ENCODE measurements at regions not wholly inside any gene's neighbourhood (a gene's known extent, or its start where the extent isn't known, plus 50 kb on each side); places are given as distances from the start of the nearest gene placed in this dataset.
"Not testable (repeated sequence)": the region's sequence is repeated elsewhere in the genome, so short reads cannot be mapped to it uniquely, and the experiment has no call there.

DNA sequence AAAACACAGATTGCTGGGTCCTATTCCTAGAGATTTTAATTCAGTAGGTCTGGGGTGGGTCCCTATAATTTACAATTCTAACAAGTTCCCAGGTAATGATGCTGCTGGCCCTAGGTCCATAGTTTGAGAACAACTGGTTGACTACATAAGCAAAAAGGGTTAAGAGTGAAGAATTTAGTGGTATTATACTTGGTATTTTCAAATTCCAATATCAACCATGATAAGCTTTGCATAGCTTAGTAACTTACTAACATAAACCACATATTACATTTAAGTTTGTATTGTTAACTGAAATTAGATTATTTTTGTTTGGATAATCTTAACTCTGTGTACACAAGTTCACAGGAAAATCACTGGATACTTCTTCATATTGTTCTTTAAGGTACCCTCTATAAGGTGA is 862.9 kb upstream of the ACVR2A start:
- no peak for DNase-seq (ENCODE audit: low read depth in 2 of 2)

DNA sequence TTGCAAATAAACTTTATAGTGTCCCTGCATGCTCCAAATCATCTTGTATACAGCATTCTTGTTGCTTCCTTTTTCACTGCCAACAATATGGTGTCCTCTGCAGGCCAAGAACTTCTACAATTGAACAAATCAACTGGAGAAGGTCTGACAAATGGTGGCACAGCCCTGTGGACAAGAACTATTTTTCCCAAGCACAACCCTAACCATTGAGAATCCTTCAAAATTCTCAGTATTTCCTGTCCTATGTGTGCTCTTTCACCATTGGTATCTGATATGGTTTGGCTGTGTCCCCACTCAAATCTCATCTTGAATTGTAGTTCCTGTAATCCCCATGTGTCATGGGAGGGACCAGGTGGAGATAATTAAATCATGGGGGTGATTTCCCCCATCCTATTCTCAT is 865.1 kb upstream of the ACVR2A start:
- DNase-seq (ENCODE audit: low read depth in 2 of 2), result no peak

DNA sequence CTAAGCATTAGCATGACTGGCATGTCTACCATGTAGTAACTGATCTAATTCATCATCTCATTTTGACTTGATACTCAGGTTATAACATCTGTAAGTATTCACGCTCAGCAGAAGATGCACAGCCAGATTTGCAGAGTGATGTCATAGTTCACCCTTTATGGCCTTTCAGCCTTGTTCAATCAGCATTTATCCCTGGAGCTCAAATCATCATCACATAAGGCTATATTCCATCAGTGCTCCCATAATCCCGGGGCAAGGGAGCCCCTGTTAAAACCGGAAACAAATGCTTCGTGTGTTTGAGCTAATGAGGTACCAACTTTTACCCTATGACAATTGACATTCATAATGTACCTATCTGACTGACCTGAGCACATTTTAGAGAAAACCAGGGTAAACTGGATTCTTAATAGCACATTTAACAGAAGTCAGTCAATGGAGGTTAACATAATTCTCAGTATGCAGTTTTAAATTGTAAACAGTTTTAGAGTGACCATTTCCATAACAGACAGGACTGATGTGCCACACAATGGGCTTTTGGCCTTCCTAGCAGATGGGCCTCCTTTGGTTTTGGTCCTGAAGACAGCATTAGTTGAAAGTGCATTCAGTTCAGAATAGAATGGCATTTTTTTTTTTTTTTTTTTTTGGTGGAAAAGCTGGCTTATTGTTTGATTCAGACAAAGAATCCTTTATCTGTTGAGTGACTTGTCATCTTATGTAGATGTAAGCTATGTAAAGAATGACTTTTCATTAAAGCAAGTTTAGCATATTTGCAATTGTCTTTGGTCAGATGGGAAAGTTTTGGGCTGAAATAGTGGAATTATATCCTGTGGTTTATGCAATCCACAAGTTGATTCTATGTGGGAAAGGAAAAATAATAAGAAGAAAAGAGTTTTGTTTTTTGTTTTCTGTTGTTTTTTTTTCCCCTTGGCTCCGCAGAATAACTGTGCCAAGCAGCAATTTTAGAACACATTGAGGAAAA is 866.0 kb upstream of the ACVR2A start:
- DNase-seq (ENCODE audit: low read depth in 2 of 2), result no peak

DNA sequence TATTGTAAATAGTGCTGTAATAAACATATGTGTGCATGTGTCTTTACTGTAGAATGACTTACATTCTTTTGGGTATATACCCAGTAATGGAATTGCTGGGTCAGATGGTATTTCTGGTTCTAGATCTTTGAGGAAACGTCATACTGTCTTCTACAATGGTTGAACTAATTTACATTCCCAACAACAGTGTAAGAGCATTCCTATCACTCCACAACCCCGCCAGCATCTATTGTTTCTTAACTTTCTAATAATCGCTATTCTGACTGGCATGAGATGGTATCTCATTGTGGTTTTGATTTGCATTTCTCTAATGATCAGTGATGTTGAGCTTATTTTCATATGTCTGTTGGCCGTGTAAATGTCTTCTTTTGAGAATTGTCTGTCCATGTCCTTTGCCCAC is 873.8 kb upstream of the ACVR2A start:
- DNase-seq (ENCODE audit: low read depth in 2 of 2), result not testable (repeated sequence)

DNA sequence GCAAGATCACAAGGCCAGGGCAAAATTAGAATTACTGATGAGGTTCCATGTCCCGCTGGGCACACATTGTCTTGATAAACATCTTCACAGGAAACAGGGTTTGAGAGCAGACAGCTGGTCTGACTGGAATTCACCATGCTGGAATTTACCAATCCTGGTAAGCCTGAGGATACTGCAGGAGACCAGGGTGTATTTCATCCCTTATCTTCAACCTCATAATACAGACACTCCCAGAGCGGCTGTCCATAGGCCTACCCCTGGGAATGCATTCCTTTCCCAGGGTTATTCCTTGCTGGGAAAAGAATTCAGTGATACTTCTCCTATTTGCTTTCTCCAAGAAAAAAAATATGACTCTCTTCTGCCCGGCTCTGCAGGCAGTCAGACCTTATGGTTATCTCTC is 875.1 kb upstream of the ACVR2A start:
- not testable (repeated sequence) for DNase-seq (ENCODE audit: low read depth in 2 of 2)

DNA sequence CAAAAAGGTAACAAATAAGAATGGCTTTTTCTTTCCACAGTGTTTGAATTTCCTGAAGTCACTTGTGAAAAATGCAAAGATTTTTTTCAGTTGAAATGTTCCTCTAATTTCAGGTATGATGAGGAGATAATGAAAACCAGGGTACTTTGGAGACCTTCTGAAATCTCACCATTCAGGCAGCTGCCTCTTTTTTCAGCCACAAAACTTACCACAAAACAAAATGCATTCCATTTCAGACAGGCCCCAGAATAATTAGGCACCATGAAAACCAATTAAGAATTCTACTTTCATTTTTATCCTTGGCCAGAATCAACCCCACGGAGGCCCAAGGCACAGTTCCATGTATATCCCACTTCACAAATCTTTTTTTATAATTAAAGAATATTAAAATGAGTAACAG is 880.3 kb upstream of the ACVR2A start:
- DNase-seq (ENCODE audit: low read depth in 2 of 2), result no peak

DNA sequence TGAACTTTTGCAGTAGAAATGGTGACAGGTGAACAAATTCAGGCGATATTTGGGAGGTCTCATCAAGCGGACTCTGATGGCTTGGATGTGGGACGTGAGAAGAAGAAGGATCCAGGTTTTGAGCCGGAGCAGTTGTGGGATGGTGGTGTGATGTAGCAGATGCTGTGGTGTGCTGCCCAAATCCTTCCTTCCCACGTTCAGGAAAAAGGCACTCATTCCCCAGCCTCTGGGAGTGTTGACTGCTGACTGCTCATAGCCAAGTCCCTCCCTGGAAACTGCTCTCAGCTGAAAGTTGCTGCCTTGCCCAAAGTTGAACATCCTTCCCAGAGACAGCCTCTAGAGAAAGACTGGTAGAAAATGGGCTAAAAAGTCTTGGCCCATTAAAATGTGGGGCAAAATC is 890.3 kb upstream of the ACVR2A start:
- no peak for DNase-seq (ENCODE audit: low read depth in 2 of 2)

DNA sequence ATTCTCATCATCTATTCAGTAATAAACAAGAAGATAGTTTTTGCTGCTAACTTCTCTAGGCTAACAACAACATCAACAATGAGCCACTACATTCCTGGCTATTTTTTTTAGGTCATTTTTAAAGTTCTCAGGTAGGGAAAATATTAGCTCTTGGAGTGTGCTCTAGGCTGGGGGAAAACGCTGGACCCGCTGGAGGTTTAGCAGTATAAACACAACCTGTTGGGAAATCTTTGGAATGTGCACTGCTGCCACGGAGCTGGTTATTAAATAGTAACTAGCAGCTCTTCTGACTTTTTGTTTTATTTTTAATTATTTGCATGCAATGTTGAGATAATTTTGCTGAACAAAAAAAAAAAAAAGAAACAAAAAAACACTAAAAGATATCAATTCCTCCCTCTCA is 892.1 kb upstream of the ACVR2A start:
- DNase-seq (ENCODE audit: low read depth in 2 of 2), result no peak

DNA sequence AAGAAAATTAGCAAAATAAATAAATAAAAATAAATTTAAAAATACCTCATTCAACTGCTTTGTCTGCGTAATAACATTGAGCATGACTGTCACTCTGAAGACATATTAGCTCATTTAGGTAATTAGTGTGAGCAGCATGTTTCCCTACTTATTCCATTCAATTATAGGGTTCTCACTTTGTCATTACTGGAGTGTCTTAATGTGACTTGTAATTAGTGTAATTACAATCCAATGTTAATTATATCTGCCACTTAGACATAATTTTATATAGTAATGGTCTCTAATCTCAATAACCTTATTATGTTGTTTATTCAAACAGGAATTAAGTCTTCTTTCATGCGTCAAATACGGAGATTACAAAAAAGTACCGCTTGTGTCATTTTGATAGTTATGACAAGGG is 893.9 kb upstream of the ACVR2A start:
- DNase-seq (ENCODE audit: low read depth in 2 of 2), result no peak

DNA sequence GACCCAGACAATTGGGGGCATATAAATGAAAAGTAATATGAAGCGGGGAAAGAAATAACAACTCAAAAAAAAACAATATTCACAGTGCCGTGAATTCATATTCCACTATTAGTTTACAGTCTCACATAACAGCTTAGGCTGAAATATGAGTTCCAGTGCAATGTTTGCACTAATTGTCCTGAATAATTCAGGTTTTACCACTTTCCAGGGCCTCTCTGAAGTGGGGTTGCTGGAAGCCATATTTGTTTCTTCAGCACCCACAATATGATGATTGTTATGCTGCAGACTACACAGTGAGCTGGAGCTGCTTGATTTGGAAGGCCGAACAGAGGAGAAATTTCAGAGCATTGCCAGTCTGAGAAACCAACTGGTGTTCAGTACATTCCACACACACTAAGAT is 894.5 kb upstream of the ACVR2A start:
- DNase-seq (ENCODE audit: low read depth in 2 of 2), result no peak

DNA sequence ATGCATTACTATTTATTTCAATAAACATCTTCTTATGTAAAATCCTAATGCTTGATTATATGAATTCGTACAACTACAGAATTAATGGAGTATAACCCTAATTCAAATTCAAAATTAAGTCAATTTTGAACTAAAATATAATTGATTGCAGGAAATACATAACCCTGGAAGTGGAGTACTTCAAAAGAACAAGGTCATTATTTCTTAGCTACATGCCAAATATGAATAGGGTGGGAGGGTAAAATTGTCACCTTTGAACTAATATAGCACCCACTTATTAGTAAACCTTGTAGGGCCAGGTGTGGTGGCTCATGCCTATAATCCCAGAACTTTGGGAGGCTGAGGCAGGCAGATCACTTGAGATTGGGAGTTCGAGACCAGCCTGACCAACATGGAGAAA is 895.4 kb upstream of the ACVR2A start:
- DNase-seq (ENCODE audit: low read depth in 2 of 2), result no peak

DNA sequence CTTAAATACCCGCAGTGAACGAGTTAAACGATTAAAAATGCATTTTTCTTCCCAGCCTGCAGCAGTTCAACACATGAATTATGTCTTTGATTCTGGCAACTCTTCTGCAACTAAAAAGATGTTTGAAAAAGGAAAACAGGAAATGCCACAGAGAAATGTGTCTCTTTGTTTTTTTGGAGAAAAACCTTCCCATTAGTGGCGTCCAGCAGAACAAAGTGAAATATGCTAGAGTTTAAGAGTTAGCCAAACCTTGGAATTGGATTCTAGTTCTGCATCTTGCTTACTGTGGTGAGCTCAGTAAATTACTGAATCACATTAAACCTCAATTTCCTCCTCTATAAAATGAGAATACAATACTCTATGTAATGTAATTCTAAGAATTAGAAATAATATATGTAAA is 900.2 kb upstream of the ACVR2A start:
- DNase-seq (ENCODE audit: low read depth in 2 of 2), result no peak

DNA sequence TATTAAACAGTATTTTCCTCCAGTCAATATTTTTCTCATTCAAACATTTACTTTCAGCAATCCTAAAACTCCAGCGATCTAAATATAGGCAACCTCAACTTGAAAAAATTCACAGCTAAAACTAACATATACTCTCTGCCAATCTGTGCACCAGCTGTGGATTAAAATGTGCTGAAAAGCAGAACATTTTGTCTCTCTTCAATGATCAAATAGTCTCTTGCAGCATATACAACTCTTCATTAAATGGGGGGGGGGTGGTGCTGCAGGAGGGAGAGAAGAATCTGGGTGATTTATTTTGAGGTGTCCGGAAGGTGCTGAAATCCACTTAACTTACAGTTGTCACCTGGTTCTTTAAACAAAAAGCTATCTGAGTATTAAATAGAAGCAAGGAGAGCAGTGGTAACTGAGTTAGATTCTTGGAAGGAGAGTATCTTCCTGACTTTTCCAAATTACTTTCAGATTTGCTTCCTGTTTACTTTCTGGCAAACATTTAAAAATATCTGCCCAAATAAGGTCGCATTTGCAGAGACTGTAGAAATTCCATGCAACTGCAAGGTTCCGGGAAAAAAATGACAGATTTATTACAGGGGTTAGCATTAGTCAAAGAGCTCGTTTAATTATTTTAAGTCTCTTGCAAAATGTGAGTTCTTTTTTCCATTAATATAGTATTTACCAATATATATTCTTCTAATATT is 904.7 kb upstream of the ACVR2A start:
- no peak for DNase-seq (ENCODE audit: low read depth in 2 of 2)

DNA sequence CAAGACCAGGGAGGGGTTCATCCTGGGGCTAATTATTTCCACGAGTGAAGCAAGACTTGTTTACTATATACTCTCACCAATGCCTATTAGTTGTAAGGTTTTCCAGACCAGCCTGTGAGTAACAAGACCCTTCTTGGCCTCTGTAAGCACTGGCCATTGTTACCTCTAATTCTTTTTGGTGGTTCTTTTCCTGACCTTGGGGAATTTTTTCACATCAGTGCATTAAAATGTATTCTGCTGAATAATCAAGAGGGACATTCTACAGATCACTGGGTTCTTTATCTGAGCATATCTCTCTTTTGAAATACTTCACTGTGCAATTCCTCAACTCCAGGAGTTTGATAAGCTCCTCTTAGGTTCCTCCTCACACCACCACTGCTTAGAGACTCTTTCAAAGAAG is 909.9 kb upstream of the ACVR2A start:
- no peak for DNase-seq (ENCODE audit: low read depth in 2 of 2)

DNA sequence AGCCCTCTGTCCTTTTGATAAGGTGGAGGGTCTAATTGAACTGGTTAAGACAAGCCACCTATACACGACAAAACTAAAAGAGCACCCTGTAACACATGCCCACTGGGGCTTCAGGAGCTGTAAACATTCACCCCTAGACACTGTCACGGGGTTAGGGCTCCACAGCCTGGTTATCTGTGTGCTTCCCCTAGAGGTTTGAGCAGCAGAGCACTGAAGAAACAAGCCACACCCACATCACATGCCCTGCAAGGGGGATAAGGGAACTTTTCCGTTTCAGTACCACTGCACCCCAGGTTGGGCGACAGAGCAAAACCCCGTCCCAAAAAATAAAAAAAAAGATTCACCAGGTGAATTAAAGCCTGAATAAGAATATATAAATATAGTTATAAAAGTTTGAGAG is 913.7 kb upstream of the ACVR2A start:
- DNase-seq (ENCODE audit: low read depth in 2 of 2), result no peak

DNA sequence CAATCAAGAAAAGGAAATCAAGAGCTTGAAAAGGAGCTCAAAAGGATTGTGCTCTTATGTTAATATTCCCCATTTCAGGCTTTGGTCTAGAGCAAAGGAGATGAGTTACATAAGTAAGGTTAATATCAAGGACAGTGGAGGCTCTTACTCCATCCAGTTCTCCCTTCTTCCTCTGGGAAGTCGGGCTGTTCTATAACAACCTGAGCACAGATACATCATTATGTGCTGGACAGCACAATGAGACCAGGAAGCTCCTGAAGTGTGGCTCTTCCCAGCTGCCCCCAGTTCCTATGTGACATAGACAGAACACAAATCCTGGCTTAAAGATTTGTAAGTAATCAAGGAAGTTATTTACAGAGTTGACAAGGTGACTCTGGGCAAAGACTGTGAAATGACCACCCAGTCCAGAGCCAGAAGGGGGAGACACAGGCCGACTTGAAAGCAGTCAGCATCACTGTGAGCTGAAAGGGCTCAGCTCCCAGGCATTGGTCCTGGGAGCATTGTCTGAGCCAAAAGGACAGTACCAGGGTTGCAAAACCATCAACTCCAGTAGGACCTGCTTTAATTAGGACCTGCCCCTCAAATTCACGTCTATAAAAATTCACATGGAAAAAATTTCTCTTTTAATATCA is 917.6 kb upstream of the ACVR2A start:
- DNase-seq (ENCODE audit: low read depth in 2 of 2), result no peak

DNA sequence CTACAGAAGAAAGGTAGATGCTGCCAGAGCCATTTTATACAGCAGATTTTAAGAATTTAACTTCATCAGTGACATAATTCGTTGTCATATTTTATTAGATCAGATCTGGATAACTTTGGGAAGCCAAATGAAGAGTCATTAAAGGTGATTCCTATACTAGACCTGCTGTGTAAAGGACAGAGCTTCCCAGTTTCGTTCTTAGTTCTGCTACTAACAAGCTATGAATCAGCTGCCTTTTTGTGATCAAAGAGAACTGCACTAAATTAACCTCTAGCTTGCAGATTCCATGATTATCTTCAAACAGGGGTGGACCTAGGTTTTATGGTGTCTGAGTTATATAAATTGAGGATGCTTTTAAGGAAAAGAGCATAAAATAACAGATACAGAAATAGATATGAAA is 926.5 kb upstream of the ACVR2A start:
- no peak for DNase-seq (ENCODE audit: low read depth in 2 of 2)

DNA sequence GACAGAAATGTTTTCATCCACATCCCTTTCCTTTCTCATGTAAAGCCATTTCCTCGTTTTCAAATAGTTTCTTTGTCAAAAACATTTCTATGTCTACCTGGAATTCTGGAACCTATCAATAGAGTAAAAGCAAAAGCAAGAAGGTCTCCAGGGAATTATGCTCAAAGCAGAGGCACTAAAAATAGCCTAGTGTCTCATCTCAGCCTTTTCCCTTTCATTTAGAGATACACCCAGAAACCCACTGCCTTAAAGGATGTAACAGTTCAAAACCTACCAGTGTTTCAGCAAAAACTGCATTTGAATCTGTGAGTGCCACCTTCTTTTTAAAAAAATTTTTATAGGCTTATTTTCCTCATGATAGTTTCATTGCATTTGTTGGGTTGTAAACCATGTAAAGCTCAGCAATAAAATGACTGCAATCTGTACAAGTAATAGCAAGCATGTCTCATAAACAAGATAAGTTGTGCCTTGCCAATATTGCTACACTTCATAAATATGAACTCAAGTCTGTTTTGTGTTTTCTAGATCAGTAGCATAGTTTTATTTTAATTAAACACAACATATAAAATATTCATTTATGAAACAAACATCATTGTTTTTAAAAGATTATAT is 927.3 kb upstream of the ACVR2A start:
- DNase-seq (ENCODE audit: low read depth in 2 of 2), result no peak

DNA sequence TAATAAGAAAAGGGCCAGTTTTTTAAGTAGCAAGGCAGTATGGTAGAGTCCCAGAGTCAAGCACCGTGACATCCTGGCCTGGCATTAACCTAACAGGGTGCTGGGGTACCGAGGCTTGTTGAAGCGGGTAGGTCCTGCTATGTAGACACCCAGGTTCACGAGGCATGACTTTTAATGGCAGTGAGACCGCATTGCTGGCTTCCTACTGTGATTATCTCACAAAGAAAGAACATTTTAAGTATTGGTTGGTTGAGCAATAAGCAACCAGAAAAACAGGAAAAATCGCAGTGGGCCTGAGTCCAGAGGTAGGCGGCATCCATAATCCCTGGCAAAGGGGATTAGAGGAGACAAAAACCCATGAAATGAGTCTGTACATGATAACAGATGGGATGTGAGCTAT is 927.9 kb upstream of the ACVR2A start:
- DNase-seq (ENCODE audit: low read depth in 2 of 2), result no peak

DNA sequence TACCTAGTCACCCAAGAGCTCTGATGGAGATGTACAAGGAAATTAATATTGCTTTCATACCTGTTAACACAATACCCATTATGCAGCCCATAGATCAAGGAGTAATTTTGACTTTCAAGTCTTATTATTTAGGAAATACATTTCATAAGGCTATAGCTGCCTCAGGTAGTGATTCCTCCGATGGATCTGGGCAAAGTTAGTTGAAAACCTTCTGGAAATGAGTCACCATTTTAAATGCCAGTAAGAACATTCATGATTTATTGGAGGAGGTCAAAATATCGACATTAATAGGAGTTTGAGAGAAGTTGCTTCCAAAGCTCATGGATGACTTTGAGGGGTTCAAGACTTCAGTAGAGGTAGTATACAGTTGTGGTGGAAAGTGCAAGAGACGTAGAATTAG is 931.4 kb upstream of the ACVR2A start:
- no peak for DNase-seq (ENCODE audit: low read depth in 2 of 2)

DNA sequence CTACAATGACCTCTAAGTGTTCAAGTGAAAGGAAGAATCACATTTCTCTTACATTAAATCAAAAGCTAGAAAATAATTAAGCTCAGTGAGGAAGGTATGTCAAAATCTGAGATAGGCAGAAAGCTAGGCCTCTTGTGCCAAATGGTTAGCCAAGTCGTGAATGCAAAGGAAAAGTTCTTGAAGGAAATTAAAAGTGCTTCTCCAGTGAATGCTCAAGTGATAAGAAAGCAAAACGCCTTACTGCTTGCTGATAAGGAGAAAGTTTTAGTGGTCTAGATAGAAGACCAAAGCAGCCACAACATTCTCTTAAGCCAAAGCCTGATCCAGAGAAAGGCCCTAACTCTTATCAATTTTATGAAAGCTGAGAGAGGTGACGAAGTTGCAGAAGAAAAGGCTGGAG is 932.3 kb upstream of the ACVR2A start:
- DNase-seq (ENCODE audit: low read depth in 2 of 2), result no peak

DNA sequence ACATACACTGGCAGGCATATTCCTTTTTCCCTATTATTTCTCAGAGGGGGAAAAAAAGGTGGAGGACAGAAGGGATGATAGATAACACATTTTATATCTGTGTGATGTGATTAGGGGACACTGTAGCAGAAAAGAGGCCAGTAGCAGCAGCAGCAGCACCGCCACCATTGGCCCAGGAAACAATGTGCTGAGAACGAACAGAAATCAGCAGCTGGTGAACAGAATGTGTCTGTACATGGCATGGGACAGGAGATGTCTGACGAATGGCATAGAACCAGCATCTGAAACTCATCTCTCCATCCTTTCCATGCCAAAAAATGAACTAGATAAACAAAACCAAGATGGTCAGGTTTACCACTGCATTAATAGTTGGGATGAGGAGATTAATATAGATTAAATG is 936.1 kb upstream of the ACVR2A start:
- no peak for DNase-seq (ENCODE audit: low read depth in 2 of 2)
